ELR (cell line): ENCODE measurements at regions not wholly inside any gene's neighbourhood (a gene's known extent, or its start where the extent isn't known, plus 50 kb on each side); places are given as distances from the start of the nearest gene placed in this dataset.

ENCODE experiments used
- DNase-seq: peaks from one replicate; pipeline ENCODE4 v3.0.0-alpha.2; 2015; ENCODE audit warnings: low read depth

- no peak for DNase-seq
Measured at GRCh38 chr9:1683951-1684350, 331.2 kb upstream of the SMARCA2 start.

GRCh38 chr9:1698991-1699390 lies 316.2 kb upstream of the SMARCA2 start:
- DNase-seq = no peak

- DNase-seq = no peak
Measured at GRCh38 chr9:1701113-1701512, 314.0 kb upstream of the SMARCA2 start.

GRCh38 chr9:1702701-1703100 lies 312.4 kb upstream of the SMARCA2 start:
- no peak for DNase-seq

- DNase-seq = no peak
Measured at GRCh38 chr9:1707291-1707690, 307.9 kb upstream of the SMARCA2 start.

- DNase-seq = no peak
Measured at GRCh38 chr9:1708219-1708618, 306.9 kb upstream of the SMARCA2 start.

GRCh38 chr9:1709347-1709746 lies 305.8 kb upstream of the SMARCA2 start:
- peak; percentile 15 for DNase-seq

GRCh38 chr9:1712861-1713450 lies 302.2 kb upstream of the SMARCA2 start:
- DNase-seq = no peak

GRCh38 chr9:1713841-1714240 lies 301.3 kb upstream of the SMARCA2 start:
- DNase-seq = no peak

- DNase-seq = no peak
Measured at GRCh38 chr9:1717882-1718281, 297.3 kb upstream of the SMARCA2 start.

- no peak for DNase-seq
Measured at GRCh38 chr9:1718836-1719235, 296.3 kb upstream of the SMARCA2 start.

- DNase-seq = no peak
Measured at GRCh38 chr9:1721196-1721595, 294.0 kb upstream of the SMARCA2 start.

GRCh38 chr9:1722404-1722803 lies 292.7 kb upstream of the SMARCA2 start:
- peak; percentile 1 for DNase-seq

- no peak for DNase-seq
Measured at GRCh38 chr9:1723522-1724015, 291.6 kb upstream of the SMARCA2 start.

- DNase-seq = peak; percentile 1
Measured at GRCh38 chr9:1726993-1727759, 288.0 kb upstream of the SMARCA2 start.

- no peak for DNase-seq
Measured at GRCh38 chr9:1729631-1730030, 285.5 kb upstream of the SMARCA2 start.

- no peak for DNase-seq
Measured at GRCh38 chr9:1732670-1733069, 282.5 kb upstream of the SMARCA2 start.

- DNase-seq = no peak
Measured at GRCh38 chr9:1738511-1739100, 276.5 kb upstream of the SMARCA2 start.

- DNase-seq = no peak
Measured at GRCh38 chr9:1743121-1743960, 271.8 kb upstream of the SMARCA2 start.

- DNase-seq = no peak
Measured at GRCh38 chr9:1745980-1746379, 269.2 kb upstream of the SMARCA2 start.

- no peak for DNase-seq
Measured at GRCh38 chr9:1747417-1747967, 267.7 kb upstream of the SMARCA2 start.

GRCh38 chr9:1748407-1748806 lies 266.7 kb upstream of the SMARCA2 start:
- DNase-seq = no peak
